Vagina (tissue), 2 donors: ENCODE measurements at regions not wholly inside any gene's neighbourhood (a gene's known extent, or its start where the extent isn't known, plus 50 kb on each side); places are given as distances from the start of the nearest gene placed in this dataset.

Experiments used
- DNase-seq, 2 donors: peaks; one replicate each; pipeline ENCODE4 v3.0.0-alpha.2; 2017; ENCODE audit errors: extremely low spot score in 2 of 2
- H3K27ac ChIP-seq: fragments of 200-600 bp; sonication (generic); one replicate; pipeline ENCODE4 v1.5.1; 2019
- H3K27me3 ChIP-seq: fragments of 200-600 bp; sonication (generic); one replicate; pipeline ENCODE4 v1.5.1; 2019
- H3K36me3 ChIP-seq, 2 donors: fragments of 200-600 bp; sonication (generic); one replicate each; pipeline ENCODE4 v1.5.1; 2017 to 2019
- H3K4me1 ChIP-seq: fragments of 200-600 bp; sonication (generic); one replicate; pipeline ENCODE4 v1.5.1; 2019
- H3K4me3 ChIP-seq, 2 donors: fragments of 200-600 bp; sonication (generic); 1 replicate in 1 of 2; 2 replicates in 1 of 2; pipeline ENCODE4 v1.5.1; 2016 to 2019
- H3K9me3 ChIP-seq: fragments of 200-600 bp; sonication (generic); one replicate; pipeline ENCODE4 v1.5.1; 2019
- CTCF ChIP-seq, 3 experiments: fragments of 450-650 bp in 2 of 3; fragments of 200-600 bp in 1 of 3; sonication (generic) in 1 of 3; IDR thresholded peaks; one replicate each; pipeline ENCODE4 v1.5.1; 2017 to 2019; ENCODE audit warnings: antibody characterized with exemption in 3 of 3, mild to moderate bottlenecking in 2 of 3, moderate library complexity in 2 of 3
- POLR2A ChIP-seq, 2 donors: fragments of 450-650 bp; IDR thresholded peaks; one replicate each; pipeline ENCODE4 v1.6.1; 2017; ENCODE audit warnings: antibody characterized with exemption in 2 of 2, mild to moderate bottlenecking in 2 of 2, moderate library complexity in 2 of 2
- POLR2AphosphoS5 ChIP-seq, 2 donors: sonication (generic); formaldehyde crosslinking; IDR thresholded peaks; one replicate each; pipeline ENCODE4 v1.9.0; 2017; ENCODE audit warnings: antibody characterized with exemption in 2 of 2, mild to moderate bottlenecking in 2 of 2, low read depth in 1 of 2; ENCODE audit not compliant: insufficient read depth in 1 of 2
- intact Hi-C: fragments of 100-400 bp; cut with DNase I; formaldehyde crosslinking; loops from one replicate; pipeline ENCODE4 v1.15.1; 2023

GRCh38 chr12:89173096-89173495 is 179.2 kb downstream of the DUSP6 start:
- no peak for TF ChIP-seq POLR2A (IDR thresholded peaks at IDR 0.05)
- DNase-seq = no peak
- Histone ChIP-seq H3K4me1 (no peaks in the 10 kb centered on the region), H3K36me3 (no peaks in the 10 kb centered on the region), H3K9me3 (no peaks in the 10 kb centered on the region), H3K27me3 (no peaks in the 10 kb centered on the region), H3K27ac (no peak overlapping the region), H3K4me3 (no peak overlapping the region)
- intact Hi-C loops = no loop called here

GRCh38 chr12:89172224-89172623 is 180.1 kb downstream of the DUSP6 start:
- no peaks in the 10 kb centered on the region for H3K27me3 ChIP-seq
- no peaks in the 10 kb centered on the region for H3K9me3 ChIP-seq
- no peaks in the 10 kb centered on the region for H3K4me1 ChIP-seq
- DNase-seq = no peak
- no peak overlapping the region for H3K4me3 ChIP-seq
- no peak for TF ChIP-seq POLR2AphosphoS5 (IDR thresholded peaks at IDR 0.05; ENCODE audit: insufficient read depth in 1 of 2, low read depth in 1 of 2)
- no peak for TF ChIP-seq CTCF (IDR thresholded peaks at IDR 0.05)
- TF ChIP-seq POLR2A (IDR thresholded peaks at IDR 0.05) = no peak
- H3K27ac ChIP-seq = no peak overlapping the region
- intact Hi-C loops = no loop called here
- H3K36me3 ChIP-seq = no peaks in the 10 kb centered on the region

GRCh38 chr12:89169321-89169720 is 183.0 kb downstream of the DUSP6 start:
- H3K36me3 ChIP-seq = no peaks in the 10 kb centered on the region
- DNase-seq = no peak
- H3K9me3 ChIP-seq = no peaks in the 10 kb centered on the region
- no peak overlapping the region for H3K4me3 ChIP-seq
- no peak overlapping the region for H3K27ac ChIP-seq
- intact Hi-C loops = no loop called here
- H3K27me3 ChIP-seq = no peaks in the 10 kb centered on the region
- no peak for TF ChIP-seq CTCF (IDR thresholded peaks at IDR 0.05)
- TF ChIP-seq POLR2A (IDR thresholded peaks at IDR 0.05) = no peak
- no peak for TF ChIP-seq POLR2AphosphoS5 (IDR thresholded peaks at IDR 0.05; ENCODE audit: insufficient read depth in 1 of 2, low read depth in 1 of 2)
- no peaks in the 10 kb centered on the region for H3K4me1 ChIP-seq

GRCh38 chr12:89167986-89168385 is 184.3 kb downstream of the DUSP6 start:
- intact Hi-C loops = no loop called here
- TF ChIP-seq CTCF (IDR thresholded peaks at IDR 0.05) = no peak
- no peak for TF ChIP-seq POLR2AphosphoS5 (IDR thresholded peaks at IDR 0.05; ENCODE audit: insufficient read depth in 1 of 2, low read depth in 1 of 2)
- no peak for TF ChIP-seq POLR2A (IDR thresholded peaks at IDR 0.05)
- Histone ChIP-seq H3K9me3 (no peaks in the 10 kb centered on the region), H3K27ac (no peak overlapping the region), H3K4me3 (no peak overlapping the region), H3K36me3 (no peaks in the 10 kb centered on the region), H3K27me3 (no peaks in the 10 kb centered on the region), H3K4me1 (peaks cover 10% of the 10 kb centered on the region)
- DNase-seq = no peak

GRCh38 chr12:89166525-89166934 is 185.8 kb downstream of the DUSP6 start:
- Histone ChIP-seq H3K4me3 (no peak overlapping the region), H3K27me3 (no peaks in the 10 kb centered on the region), H3K4me1 (peaks cover 22% of the 10 kb centered on the region), H3K27ac (no peak overlapping the region), H3K36me3 (no peaks in the 10 kb centered on the region), H3K9me3 (no peaks in the 10 kb centered on the region)
- DNase-seq = no peak
- intact Hi-C loops = no loop called here
- TF ChIP-seq POLR2AphosphoS5 (IDR thresholded peaks at IDR 0.05; ENCODE audit: insufficient read depth in 1 of 2, low read depth in 1 of 2) = no peak
- no peak for TF ChIP-seq CTCF (IDR thresholded peaks at IDR 0.05)
- no peak for TF ChIP-seq POLR2A (IDR thresholded peaks at IDR 0.05)

- H3K9me3 ChIP-seq = no peaks in the 10 kb centered on the region
- H3K27ac ChIP-seq = no peak overlapping the region
- DNase-seq = no peak
- intact Hi-C loops = no loop called here
- peaks cover 26% of the 10 kb centered on the region for H3K4me1 ChIP-seq
- no peaks in the 10 kb centered on the region for H3K36me3 ChIP-seq
- H3K4me3 ChIP-seq = no peak overlapping the region
- no peaks in the 10 kb centered on the region for H3K27me3 ChIP-seq
- no peak for TF ChIP-seq POLR2A (IDR thresholded peaks at IDR 0.05)
- TF ChIP-seq POLR2AphosphoS5 (IDR thresholded peaks at IDR 0.05; ENCODE audit: insufficient read depth in 1 of 2, low read depth in 1 of 2) = no peak
- no peak for TF ChIP-seq CTCF (IDR thresholded peaks at IDR 0.05)
Measured at GRCh38 chr12:89166121-89166520, 186.2 kb downstream of the DUSP6 start.
